Activated CD4-positive, alpha-beta T cell treated with anti-CD3 and anti-CD28 coated beads, Interleukin-2, amount 10 ng/mL, durations not matched to agents 7 days and 5 days (primary cell): ENCODE measurements at regions not wholly inside any gene's neighbourhood (a gene's known extent, or its start where the extent isn't known, plus 50 kb on each side); places are given as distances from the start of the nearest gene placed in this dataset.

Experiments
- CTCF ChIA-PET: fragments of 350-600 bp; sonication (Branson Sonifier 250); formaldehyde crosslinking; loops from one replicate; lab custom pipeline; 2021; ENCODE audit warnings: antibody characterized with exemption; lab: Charles Lee
- POLR2A ChIA-PET: fragments of 350-600 bp; sonication (Branson Sonifier 250); formaldehyde crosslinking; loops from one replicate; lab custom pipeline; 2021; ENCODE audit warnings: antibody characterized with exemption; lab: Charles Lee
- DNase-seq: peaks from one replicate; pipeline ENCODE4 v3.0.0-alpha.2; 2020
- H3K27ac Mint-ChIP-seq: one replicate; pipeline ENCODE4 v1.8.0; 2021; ENCODE audit warnings: mild to moderate bottlenecking, moderate library complexity, mixed read lengths
- H3K27me3 Mint-ChIP-seq: one replicate; pipeline ENCODE4 v1.8.0; 2021; ENCODE audit warnings: mixed read lengths
- H3K36me3 Mint-ChIP-seq: one replicate; pipeline ENCODE4 v1.8.0; 2021; ENCODE audit warnings: low read depth, mixed read lengths
- H3K4me1 Mint-ChIP-seq: one replicate; pipeline ENCODE4 v1.8.0; 2021; ENCODE audit warnings: mixed read lengths
- H3K4me3 Mint-ChIP-seq: one replicate; pipeline ENCODE4 v1.8.0; 2021; ENCODE audit warnings: mild to moderate bottlenecking, moderate library complexity, mixed read lengths
- H3K9me3 Mint-ChIP-seq: one replicate; pipeline ENCODE4 v1.8.0; 2021; ENCODE audit warnings: mixed read lengths

DNA sequence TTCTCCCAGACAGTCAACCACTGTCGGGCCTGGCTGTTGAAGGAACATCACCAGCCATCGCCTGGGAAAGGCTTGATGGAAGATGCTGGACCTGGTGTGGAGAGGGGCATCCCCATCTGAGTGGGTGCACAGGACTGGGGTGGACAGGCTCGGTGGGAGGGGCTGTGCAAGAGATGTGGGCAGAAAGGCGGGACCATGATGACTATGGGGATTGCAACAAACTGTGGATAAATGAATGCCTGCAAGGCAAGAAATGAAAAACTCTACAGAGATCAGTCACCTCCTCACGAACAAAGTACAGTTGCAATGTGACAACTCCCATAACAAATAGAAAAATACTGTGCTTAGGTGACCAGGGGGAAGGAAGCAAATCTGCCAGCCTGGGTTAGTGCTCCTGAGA is 171.9 kb upstream of the GPR12 start:
- POLR2A ChIA-PET = no interaction called here
- H3K27me3 Mint-ChIP-seq = peaks cover 3% of the 10 kb centered on the region
- no peak overlapping the region for H3K27ac Mint-ChIP-seq

GRCh38 chr13:26929971-26930730 is 169.6 kb upstream of the GPR12 start:
- Mint-ChIP-seq H3K36me3 (no peaks in the 10 kb centered on the region), H3K4me1 (no peaks in the 10 kb centered on the region), H3K9me3 (no peaks in the 10 kb centered on the region), H3K27ac (no peak overlapping the region), H3K4me3 (no peak overlapping the region), H3K27me3 (peaks cover 5% of the 10 kb centered on the region)
- ChIA-PET CTCF (interaction anchor here (0.6 to 1.2 kb wide), 5 partner anchors 8 to 797 kb away, joined by 3 read pairs; no protein-coding TSS in a partner anchor), POLR2A (no interaction called here)
- DNase-seq = peak; percentile 72

More for the DNA sequence above, 171.9 kb upstream of the GPR12 start:
- no peak for DNase-seq
- Mint-ChIP-seq H3K4me3 (no peak overlapping the region), H3K4me1 (no peaks in the 10 kb centered on the region), H3K36me3 (no peaks in the 10 kb centered on the region), H3K9me3 (no peaks in the 10 kb centered on the region)
- CTCF ChIA-PET = no interaction called here

DNA sequence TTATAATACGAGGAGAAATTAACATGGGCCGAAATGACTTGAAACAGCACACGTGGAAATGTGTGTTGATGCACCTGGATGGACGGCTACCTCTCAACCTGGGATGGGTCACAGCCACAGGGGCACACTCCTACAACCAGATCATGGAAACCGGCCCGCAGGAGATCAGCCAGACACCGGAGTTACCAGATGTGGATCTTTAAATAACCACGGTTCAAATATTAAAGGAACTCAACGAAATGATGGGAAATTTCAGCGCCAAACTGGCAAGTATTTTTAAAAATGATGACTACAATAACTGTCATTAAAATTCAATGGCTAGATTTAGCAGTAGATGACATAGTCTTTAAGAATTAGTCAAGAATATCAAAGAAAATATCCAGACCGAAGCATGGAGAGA is 166.9 kb upstream of the GPR12 start:
- Mint-ChIP-seq H3K4me3 (no peak overlapping the region), H3K4me1 (no peaks in the 10 kb centered on the region), H3K9me3 (no peaks in the 10 kb centered on the region), H3K36me3 (no peaks in the 10 kb centered on the region), H3K27ac (no peak overlapping the region), H3K27me3 (peaks cover 17% of the 10 kb centered on the region)
- DNase-seq = no peak
- ChIA-PET CTCF (no interaction called here), POLR2A (no interaction called here)

DNA sequence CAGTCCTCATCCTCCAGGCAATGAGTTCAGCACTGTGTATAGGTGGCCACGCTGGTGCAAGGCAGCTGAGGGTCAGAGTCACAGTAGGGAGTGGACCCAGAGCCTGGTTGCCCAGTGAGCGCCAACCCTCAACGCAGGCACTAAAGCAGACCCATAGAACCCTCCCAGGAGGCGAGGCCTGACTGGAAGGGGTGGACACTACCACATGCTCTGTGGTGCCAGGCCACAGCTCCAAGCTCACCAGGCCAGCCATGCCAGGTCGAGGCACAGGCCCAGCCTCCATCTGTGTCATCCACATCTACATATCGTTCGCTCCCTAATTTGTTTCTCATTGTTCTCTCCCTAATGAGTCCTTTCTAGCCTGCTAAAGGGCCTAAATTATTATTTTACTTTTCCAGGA is 165.8 kb upstream of the GPR12 start:
- Mint-ChIP-seq H3K4me1 (no peaks in the 10 kb centered on the region), H3K4me3 (no peak overlapping the region), H3K27me3 (peaks cover 17% of the 10 kb centered on the region), H3K9me3 (no peaks in the 10 kb centered on the region), H3K27ac (no peak overlapping the region), H3K36me3 (no peaks in the 10 kb centered on the region)
- DNase-seq = no peak
- POLR2A ChIA-PET = no interaction called here
- CTCF ChIA-PET = interaction anchor here (0.7 kb wide), 1 partner anchor 24 kb away, joined by 3 read pairs; no protein-coding TSS in a partner anchor

GRCh38 chr13:26923824-26924605 is 163.4 kb upstream of the GPR12 start:
- Mint-ChIP-seq H3K4me3 (no peak overlapping the region), H3K9me3 (no peaks in the 10 kb centered on the region), H3K36me3 (no peaks in the 10 kb centered on the region), H3K27me3 (peaks cover 17% of the 10 kb centered on the region), H3K27ac (no peak overlapping the region), H3K4me1 (no peaks in the 10 kb centered on the region)
- no peak for DNase-seq
- ChIA-PET POLR2A (no interaction called here), CTCF (no interaction called here)

GRCh38 chr13:26921918-26922317 is 161.3 kb upstream of the GPR12 start:
- H3K4me3 Mint-ChIP-seq = no peak overlapping the region
- no peak for DNase-seq
- H3K27ac Mint-ChIP-seq = no peak overlapping the region
- ChIA-PET CTCF (interaction anchor here (0.9 kb wide), 1 partner anchor 9 kb away, joined by 3 read pairs; no protein-coding TSS in a partner anchor), POLR2A (no interaction called here)
- H3K9me3 Mint-ChIP-seq = no peaks in the 10 kb centered on the region
- peaks cover 13% of the 10 kb centered on the region for H3K27me3 Mint-ChIP-seq
- no peaks in the 10 kb centered on the region for H3K36me3 Mint-ChIP-seq
- H3K4me1 Mint-ChIP-seq = no peaks in the 10 kb centered on the region

DNA sequence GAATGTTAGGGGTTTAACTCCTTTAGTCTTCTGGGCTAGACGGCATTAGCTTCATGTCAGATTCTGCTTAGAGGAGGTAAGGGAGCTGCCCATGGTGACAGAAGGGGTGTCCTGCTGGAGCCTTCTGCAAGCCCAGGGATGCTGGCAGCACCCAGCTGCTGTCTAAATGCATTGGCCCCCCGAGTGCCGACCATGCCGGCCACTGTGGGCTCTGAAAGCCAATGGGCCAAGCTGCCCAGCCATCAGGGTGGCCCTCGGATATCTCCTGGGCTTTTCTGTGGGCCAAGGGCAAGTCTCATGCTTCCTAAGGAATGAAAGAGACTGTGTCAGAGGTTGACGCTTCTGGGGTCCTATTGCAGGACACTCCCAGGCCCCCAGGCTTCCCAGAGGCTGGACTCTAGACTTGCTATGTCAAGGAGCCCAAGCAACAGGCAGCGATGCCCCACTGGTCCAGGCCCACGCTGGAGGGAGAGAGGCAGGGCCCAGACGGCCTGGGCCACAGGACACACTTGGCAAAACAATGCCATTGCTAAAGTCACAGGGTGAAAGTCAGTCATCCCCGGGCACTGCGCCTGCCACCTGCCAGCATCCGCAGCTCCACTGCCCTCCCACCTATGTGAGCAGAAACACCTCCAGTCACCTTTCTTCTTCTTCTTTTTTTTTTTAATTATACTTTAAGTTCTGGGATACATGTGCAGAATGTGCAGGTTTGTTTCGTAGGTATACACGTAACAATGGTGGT is 160.2 kb upstream of the GPR12 start:
- Mint-ChIP-seq H3K27me3 (peaks cover 13% of the 10 kb centered on the region), H3K9me3 (no peaks in the 10 kb centered on the region), H3K27ac (no peak overlapping the region), H3K4me1 (no peaks in the 10 kb centered on the region), H3K4me3 (no peak overlapping the region), H3K36me3 (no peaks in the 10 kb centered on the region)
- no peak for DNase-seq
- ChIA-PET POLR2A (no interaction called here), CTCF (no interaction called here)

- ChIA-PET CTCF (no interaction called here), POLR2A (no interaction called here)
- H3K36me3 Mint-ChIP-seq = no peaks in the 10 kb centered on the region
Observed at GRCh38 chr13:26919732-26920131, 159.1 kb upstream of the GPR12 start.

DNA sequence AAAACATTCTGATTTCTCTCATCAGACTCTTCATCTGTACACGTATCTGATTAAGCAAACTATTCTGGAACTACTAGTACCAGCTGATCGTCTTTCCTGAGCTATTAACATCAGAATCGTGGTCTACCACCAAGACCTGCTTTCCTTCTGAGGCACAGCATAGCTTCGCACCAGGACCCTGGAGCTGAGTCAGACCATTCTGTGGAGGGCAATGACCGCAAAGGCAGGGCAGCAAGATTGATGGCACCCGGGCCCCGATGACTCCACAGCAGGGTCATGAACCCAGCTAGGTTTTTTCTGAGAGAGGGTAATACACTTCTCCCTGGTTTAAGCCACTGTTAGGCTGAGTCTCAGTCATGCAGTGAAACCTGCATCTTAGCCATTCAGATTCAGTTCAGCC is 158.7 kb upstream of the GPR12 start:
- POLR2A ChIA-PET = no interaction called here
- Mint-ChIP-seq H3K27me3 (peaks cover 7% of the 10 kb centered on the region), H3K9me3 (no peaks in the 10 kb centered on the region), H3K27ac (no peak overlapping the region), H3K4me1 (peaks cover 8% of the 10 kb centered on the region), H3K4me3 (no peak overlapping the region), H3K36me3 (no peaks in the 10 kb centered on the region)
- DNase-seq = no peak
- CTCF ChIA-PET = no interaction called here

More at GRCh38 chr13:26919732-26920131, 159.1 kb upstream of the GPR12 start:
- no peaks in the 10 kb centered on the region for H3K9me3 Mint-ChIP-seq
- peaks cover 9% of the 10 kb centered on the region for H3K27me3 Mint-ChIP-seq
- peaks cover 4% of the 10 kb centered on the region for H3K4me1 Mint-ChIP-seq
- no peak overlapping the region for H3K27ac Mint-ChIP-seq
- DNase-seq = no peak
- no peak overlapping the region for H3K4me3 Mint-ChIP-seq

DNA sequence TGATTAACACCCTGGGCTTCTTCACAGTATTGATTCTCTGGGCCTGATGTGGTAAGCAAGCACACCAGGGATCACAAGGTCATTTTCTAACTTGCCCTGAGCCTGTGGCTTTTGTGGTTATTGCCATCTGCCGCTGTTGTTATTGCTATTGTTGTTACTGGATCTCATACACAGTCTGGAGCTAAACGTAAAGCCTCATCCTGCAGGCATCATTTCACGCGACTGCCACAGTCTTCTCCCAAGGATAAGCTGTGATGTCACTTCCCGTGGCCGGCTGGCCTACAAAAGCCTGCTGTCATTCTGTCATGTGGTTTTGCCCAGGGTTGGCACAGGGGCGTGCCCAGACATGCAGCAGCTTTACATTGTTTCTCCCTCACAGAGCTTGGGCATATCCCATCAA is 154.0 kb upstream of the GPR12 start:
- no peaks in the 10 kb centered on the region for H3K36me3 Mint-ChIP-seq
- H3K4me3 Mint-ChIP-seq = no peak overlapping the region
- ChIA-PET CTCF (no interaction called here), POLR2A (no interaction called here)
- no peaks in the 10 kb centered on the region for H3K9me3 Mint-ChIP-seq
- DNase-seq = peak; percentile 17
- peak overlapping the region; percentile 10 for H3K27ac Mint-ChIP-seq
- H3K4me1 Mint-ChIP-seq = peaks cover 8% of the 10 kb centered on the region
- no peaks in the 10 kb centered on the region for H3K27me3 Mint-ChIP-seq

DNA sequence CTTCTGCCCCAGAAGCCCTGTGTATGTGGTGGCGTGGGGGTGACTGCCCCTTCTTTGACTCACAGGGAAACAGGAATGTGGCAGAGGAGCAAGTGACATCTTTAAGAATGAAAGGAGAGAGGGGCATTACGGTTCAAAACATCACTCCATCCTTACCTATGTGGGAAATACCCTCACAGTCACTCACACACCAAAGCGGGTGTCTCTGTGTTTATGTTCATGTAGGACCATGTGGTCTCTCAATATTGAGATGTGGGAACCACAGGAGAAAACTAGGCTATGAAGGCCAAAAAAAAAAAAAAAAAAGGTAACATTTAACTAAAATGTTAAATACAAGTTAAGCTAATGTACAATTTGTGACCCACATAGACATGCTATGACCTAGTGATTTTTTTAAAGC is 153.6 kb upstream of the GPR12 start:
- Mint-ChIP-seq H3K27me3 (no peaks in the 10 kb centered on the region), H3K9me3 (no peaks in the 10 kb centered on the region), H3K4me3 (no peak overlapping the region), H3K36me3 (no peaks in the 10 kb centered on the region), H3K4me1 (peaks cover 8% of the 10 kb centered on the region), H3K27ac (no peak overlapping the region)
- ChIA-PET POLR2A (no interaction called here), CTCF (no interaction called here)
- no peak for DNase-seq

DNA sequence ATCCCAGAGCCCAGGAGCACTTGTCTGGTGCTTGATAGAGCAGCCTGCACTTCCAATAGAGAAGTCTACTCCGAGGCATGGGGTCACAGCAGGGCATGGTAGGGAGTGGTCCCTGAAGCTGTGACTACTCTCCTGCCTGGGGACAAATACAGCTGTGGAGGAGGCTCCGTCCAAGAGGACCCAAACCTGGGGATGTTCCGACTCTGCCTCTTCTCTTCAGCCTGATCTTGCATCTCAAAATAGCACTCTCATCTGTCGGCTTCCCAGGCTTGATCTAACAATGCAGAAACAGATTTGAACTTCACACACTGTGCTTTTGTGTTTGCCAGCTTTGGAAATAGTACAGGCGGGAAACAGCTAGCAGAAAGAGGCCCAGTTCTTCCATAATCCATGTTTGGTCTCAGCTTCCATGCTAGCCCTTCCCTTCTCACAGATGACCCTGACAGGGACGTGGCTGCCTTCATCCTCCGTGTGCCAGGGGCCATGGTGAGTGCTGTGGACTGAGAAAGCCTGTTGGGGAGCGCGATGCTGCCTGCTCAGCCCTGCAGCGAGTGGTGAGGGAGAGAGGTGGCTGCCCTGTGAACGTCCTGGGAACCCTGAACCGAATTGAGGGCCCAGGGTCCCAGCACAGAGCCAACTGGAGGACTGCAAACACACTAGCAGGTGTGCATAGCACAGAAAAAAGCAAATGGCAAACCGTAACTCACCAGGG is 150.3 kb upstream of the GPR12 start:
- Mint-ChIP-seq H3K4me3 (no peak overlapping the region), H3K4me1 (peaks cover 8% of the 10 kb centered on the region), H3K27me3 (peaks cover 11% of the 10 kb centered on the region), H3K27ac (no peak overlapping the region), H3K9me3 (no peaks in the 10 kb centered on the region), H3K36me3 (no peaks in the 10 kb centered on the region)
- no peak for DNase-seq
- CTCF ChIA-PET = no interaction called here
- POLR2A ChIA-PET = no interaction called here
